A204.1 (cell line): ENCODE measurements at regions not wholly inside any gene's neighbourhood (a gene's known extent, or its start where the extent isn't known, plus 50 kb on each side); places are given as distances from the start of the nearest gene placed in this dataset.

ENCODE experiments used
- FAIRE-seq: peaks from 2 replicates; lab custom pipeline; 2012; peaks lifted over from hg19 to GRCh38; lab: Jason Lieb, UNC

DNA sequence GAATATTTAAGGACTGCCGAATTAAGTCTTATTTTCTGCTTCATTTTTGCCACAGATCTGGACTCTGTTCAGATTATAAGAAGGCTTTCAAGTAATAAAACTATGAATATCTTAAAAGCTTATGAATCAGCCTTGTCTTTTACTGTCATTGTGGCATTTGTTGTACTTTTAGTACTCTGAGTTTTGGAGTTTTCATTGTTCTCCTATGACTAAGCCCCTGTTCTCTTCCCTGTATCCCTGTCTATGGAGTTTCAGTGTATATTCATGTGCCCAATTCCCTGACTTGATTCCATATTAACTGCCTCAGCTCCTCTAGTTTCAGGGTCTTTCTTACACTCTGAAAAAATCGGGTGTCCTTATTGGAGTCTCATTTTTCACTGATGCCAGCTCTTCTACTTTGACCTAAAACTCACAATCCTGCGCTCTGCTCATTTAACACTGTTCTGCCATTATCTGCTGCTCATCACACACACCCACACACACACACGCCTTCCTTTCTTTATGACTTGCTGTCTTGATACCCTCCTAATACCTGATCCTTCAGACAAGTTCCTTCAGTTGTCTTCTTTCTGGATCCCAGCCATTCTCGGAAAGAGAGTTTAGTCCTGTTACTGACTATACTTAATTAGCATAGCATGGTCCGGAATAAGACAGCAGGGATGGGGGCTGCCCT is 511.8 kb downstream of the CPS1 start:
- FAIRE-seq = no peak

- FAIRE-seq = no peak
Observed at GRCh38 chr2:211070547-211070946, 514.1 kb downstream of the CPS1 start.

- no peak for FAIRE-seq
Observed at GRCh38 chr2:211077216-211077767, 520.9 kb downstream of the CPS1 start.

DNA sequence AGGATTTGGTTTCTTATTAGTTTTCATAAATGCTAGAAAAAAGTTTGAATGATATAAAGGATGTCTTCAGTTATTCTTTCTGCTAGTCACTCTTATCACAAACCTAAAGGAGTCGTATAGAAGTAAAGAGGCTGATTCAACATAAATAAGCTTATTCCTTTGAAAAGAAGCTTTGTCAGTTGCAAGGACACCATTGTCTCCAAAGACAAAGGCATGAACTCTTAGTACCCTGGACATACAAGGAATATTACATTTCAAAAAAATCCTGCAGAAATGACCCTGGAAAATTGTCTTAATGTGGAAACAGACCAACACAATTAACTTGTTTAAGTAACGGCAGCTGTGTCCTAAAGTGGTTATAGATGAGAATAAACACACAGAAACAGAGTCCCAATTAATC is 528.0 kb downstream of the CPS1 start:
- FAIRE-seq = no peak

DNA sequence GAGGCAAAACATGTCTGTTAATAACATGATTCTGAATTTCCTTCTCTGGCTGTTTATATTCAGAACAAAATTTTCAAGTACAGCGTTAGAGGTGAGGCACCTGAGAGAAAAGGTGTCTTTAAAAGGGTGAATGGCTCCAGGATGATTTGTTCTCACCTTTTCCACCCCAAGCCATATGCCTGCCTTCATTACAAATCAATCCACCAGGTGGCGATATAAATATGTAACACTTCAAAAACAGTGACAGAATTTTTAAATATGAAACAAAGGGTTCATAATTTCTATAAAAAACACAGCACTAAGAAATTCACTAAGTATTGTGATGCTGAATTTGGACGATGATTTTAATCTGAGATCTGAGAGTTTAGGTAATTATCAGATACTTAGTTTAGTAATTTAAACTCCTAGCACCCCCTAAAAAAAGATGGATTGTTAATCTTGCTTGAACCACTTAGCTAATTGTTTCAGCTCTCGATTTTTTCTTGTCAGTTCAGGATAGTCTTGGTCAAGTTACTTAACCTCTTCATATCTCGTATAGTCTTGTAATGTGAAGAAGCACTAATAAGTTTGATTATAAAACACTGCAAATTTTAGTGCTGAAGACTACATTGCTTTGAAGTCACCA is 528.8 kb downstream of the CPS1 start:
- FAIRE-seq = peak; percentile 51

GRCh38 chr2:211086049-211086448 is 529.6 kb downstream of the CPS1 start:
- FAIRE-seq = no peak

GRCh38 chr2:211089127-211089526 is 532.7 kb downstream of the CPS1 start:
- FAIRE-seq = no peak

- no peak for FAIRE-seq
Observed at GRCh38 chr2:211093743-211094303, 537.4 kb downstream of the CPS1 start.

DNA sequence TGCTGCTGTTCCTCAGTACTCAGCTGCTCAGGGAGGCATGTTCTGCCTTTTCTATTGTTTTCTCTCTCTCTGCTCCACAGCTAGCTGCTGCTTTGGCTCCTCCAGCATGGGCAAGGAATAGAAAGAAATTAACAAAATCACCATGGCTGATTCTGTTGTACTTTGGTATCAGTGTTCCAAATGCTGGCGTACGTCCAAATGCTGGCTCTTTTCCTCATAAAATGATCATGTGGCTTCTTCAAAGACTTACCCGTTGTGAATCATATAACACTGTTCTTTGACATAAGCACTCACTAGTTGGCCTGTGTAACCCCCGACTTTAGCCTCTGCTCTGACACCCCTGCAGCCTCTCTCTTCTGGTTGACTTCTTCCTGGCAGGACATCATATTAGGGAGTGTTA is 547.6 kb downstream of the CPS1 start:
- no peak for FAIRE-seq

DNA sequence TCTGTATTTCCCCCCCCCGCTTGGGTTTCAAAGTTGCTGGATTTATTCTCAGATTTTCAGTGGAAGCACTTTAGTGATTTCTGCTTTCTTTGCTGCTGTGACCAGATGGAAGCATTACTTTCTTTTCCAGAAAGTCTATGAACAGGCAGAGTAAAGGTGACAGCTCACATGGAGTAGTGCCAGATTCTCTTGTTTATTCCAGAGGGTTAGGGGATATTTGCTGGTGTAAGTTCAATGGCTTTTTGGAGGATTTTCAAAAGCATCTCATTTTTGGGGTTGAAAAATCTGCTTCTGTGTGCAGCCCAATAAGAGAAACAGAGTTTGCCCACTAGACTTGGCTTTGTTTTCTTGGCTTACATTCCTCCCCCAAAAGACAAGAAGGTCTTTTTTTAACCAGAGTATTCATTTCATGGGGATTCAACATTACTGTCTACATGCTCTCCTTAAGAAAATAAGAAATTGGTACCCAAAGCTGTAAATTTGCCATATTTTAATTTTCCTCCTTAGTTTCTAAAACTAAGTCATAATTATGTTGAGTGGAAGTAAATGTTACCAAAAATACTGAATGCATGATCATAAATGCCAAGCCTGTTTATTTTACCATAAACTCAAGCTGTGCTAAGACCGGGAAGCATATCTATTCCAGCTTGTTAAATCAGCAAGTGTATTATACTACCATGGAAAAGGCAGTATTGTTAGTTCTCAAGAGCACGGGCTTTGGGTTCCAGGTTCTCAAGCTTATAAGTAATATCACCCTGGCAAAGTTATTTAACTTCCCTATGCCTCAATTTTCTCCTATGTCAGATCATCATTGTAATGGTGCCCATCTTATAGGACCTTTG is 557.2 kb downstream of the CPS1 start:
- no peak for FAIRE-seq

- FAIRE-seq = no peak
Observed at GRCh38 chr2:211114826-211115455, 558.5 kb downstream of the CPS1 start.

DNA sequence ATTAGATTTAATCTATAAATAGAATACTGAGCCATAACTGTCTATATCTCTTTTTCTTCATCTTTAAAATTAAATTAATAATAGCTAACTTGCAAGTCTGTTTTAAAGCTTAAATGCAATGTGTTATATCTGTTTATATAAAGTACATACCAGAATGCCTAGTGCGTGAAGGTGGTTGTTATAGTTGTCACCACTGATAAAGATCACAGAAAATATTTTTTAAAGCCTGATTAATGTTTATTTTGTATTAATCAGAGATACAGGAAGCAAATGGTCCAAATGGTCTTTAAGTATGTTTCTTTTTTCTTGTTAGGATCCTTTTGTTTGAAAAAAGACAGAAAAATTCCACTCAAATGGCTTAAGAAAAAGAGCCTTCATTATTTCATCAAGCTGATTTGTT is 560.6 kb downstream of the CPS1 start:
- no peak for FAIRE-seq

- FAIRE-seq = no peak
Observed at GRCh38 chr2:211126256-211126655, 569.9 kb downstream of the CPS1 start.

DNA sequence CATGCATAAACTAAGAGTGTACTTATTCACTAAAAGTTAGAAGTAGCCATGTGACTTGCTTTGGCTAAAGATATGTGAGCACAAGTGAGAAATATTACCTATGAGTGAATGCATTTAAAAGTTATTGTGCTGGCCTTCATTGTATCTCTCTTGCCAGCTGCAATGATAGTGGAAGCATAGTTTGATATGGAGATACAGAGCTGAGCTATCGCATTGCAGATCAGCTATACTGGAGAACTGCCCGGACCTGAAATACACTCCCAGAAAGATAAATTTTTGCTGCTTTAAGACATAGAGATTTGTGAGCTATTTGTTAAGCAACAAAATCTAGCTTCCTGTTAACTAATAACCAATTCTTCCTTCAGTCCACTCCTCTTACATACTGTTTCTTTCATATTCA is 571.1 kb downstream of the CPS1 start:
- no peak for FAIRE-seq

GRCh38 chr2:211128287-211128686 is 571.9 kb downstream of the CPS1 start:
- FAIRE-seq = no peak

DNA sequence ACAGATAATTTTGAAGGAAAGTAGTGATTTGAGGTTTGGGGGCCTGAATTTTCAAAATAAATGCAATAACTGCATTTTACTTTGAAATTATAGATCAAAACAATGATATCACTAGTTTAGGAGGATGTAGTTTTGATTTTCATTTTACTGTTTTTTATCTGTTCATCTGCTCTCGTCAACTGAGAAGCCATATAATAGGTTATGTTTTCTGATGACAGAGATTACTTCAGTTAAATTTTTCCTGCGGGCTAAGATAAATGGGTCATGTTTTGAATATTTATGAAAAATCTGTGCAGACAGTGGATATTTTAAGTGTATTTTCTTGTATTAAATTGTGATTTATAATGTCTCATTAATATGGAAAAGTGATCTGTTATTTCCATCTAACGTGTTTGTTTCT is 573.4 kb downstream of the CPS1 start:
- no peak for FAIRE-seq

DNA sequence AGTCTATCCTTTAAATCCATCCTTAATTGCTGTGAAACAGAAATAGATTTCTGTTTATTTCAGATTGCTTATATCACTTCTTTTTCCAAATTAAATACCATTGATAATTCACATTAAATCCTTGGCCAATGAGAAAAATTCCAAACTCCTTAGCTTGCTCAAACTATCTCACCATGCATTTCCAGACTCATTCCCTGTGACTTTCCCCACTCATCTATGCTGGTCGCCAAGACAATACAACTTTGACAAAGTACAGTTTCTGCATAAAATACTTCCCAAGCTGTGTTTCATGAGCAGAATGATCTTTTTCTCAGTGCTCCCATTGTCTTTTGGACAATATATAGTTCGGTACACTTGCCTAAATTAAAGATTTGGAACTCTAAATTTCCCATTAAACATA is 575.6 kb downstream of the CPS1 start:
- no peak for FAIRE-seq

GRCh38 chr2:211132573-211132972 is 576.2 kb downstream of the CPS1 start:
- FAIRE-seq = no peak

DNA sequence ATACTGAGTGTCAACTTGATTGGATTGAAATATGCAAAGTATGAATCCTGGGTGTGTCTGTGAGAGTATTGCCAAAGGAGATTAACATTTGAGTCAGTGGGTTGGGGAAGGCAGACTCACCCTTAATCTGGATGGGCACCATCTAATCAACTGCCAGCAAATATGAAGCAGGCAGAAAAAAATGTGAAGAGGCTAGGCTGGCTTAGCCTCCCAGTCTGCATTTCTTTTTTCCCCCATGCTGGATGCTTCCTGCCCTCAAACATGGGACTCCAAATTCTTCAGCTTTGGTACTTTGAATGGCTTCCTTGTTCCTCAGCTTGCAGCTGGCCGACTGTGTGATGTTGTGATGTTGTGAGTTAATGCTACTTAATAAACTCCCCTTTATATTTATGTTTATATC is 577.4 kb downstream of the CPS1 start:
- no peak for FAIRE-seq

DNA sequence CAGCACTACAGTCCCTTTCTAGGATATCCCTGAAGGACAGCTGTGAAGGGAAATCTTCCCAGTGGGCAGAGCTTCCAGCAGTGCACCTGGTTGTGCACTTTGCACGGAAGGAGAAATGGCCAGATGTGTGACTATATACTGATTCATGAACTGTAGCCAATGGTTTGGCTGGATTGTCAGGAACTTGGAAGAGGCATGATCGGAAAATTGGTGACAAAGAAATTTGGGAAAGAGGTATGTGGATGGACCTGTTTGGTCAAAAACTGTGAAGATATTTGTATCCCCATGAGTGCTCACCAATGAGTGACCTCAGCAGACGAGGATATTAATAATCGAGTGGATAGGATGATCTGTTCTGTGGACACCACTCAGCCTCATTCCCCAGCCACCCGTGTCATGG is 582.2 kb downstream of the CPS1 start:
- FAIRE-seq = no peak

DNA sequence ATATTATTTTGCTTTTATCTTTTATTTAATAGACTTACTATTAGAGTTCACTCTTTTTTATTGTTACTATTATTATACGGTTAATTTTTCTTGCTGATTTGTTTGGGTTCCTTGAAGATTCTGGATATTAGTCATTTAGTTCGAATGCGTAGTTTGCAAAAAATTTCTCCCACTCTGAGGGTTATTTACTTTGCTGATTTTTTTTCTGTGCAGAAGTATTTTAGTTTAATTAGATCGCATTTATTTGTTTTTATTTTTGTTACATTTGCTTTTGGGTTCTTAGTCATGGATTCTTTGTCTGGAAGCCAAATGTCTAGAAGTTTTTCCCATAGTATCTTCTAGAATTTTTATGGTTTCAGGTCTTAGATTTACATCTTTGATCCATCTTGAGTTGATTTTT is 585.2 kb downstream of the CPS1 start:
- no peak for FAIRE-seq

DNA sequence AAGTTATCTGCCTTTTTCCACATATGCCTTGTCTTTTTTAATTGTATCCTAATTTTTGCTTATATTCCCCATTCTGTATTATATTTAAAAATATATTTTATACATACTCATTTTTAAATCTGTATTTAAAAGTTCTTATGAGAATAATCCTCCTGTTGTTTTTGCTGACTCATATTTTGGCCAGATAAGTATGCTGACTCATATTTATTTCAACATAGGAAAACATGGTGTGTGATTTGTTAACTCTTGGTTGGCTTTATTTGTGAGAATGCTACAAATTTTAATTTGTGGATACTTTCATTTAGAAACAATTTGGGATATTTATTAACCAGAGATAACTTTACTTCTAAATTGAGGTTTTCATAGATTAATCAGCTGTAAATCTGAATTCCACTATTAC is 587.7 kb downstream of the CPS1 start:
- FAIRE-seq = no peak
